Skeletal muscle tissue (tissue), 3 donors: ENCODE measurements at regions not wholly inside any gene's neighbourhood (a gene's known extent, or its start where the extent isn't known, plus 50 kb on each side); places are given as distances from the start of the nearest gene placed in this dataset.
"Not testable (repeated sequence)": the region's sequence is repeated elsewhere in the genome, so short reads cannot be mapped to it uniquely, and the experiment has no call there.

ENCODE experiments used
- H3K27ac ChIP-seq: one replicate; pipeline ENCODE4 v1.7.0; 2013; ENCODE audit warnings: mild to moderate bottlenecking, low read depth, low read length, inconsistent platforms
- H3K27me3 ChIP-seq, 3 donors: one replicate each; pipeline ENCODE4 v1.7.0; 2013; ENCODE audit warnings: low read length in 3 of 3; ENCODE audit not compliant: control insufficient read depth in 3 of 3, insufficient read depth in 3 of 3
- H3K36me3 ChIP-seq, 3 donors: one replicate each; pipeline ENCODE4 v1.7.0; 2013; ENCODE audit warnings: low read length in 3 of 3; ENCODE audit not compliant: control insufficient read depth in 3 of 3, insufficient read depth in 3 of 3
- H3K4me1 ChIP-seq, 3 donors: one replicate each; pipeline ENCODE4 v1.7.0; 2013; ENCODE audit warnings: low read length in 3 of 3, mild to moderate bottlenecking in 3 of 3; ENCODE audit not compliant: control insufficient read depth in 3 of 3, insufficient read depth in 3 of 3
- H3K4me3 ChIP-seq, 3 donors: one replicate each; pipeline ENCODE4 v1.7.0; 2013; ENCODE audit warnings: low read length in 3 of 3
- H3K9ac ChIP-seq, 3 donors: one replicate each; pipeline ENCODE4 v1.7.0; 2013; ENCODE audit warnings: low read length in 3 of 3, mild to moderate bottlenecking in 3 of 3, moderate library complexity in 2 of 3, low read depth in 1 of 3
- H3K9me3 ChIP-seq, 3 donors: one replicate each; pipeline ENCODE4 v1.7.0; 2013; ENCODE audit warnings: low read length in 3 of 3; ENCODE audit not compliant: control insufficient read depth in 3 of 3
- donor health status: Osteomylitis.

DNA sequence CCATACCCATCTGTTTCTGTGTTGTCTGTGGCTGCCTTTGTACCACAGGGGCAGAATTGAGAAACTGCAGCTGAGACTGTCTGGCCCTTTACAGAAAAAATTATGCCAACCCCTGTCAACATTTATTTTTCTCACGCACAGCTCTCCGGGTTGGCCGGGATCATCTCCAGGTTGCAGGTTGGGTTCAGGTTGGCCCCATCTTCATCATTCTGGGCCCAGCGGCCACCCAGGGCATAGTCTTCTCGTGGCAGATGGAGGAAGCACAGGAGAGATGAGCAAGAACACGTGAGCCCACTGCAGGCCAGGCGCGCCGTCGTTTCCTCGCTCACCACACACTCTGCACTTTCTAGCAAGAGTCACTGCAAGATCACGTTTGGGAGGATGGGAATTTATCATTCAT, 66.1 kb upstream of the SEC14L1 start:
- no peaks in the 10 kb centered on the region for H3K36me3 ChIP-seq
- H3K4me1 ChIP-seq, result peaks cover 0 to 3% (median 0%) of the 10 kb centered on the region in 3 donors
- H3K27ac ChIP-seq, result no peak overlapping the region
- H3K4me3 ChIP-seq, result no peak overlapping the region
- H3K27me3 ChIP-seq, result peaks cover 5 to 25% (median 17%) of the 10 kb centered on the region in 3 donors
- no peak overlapping the region for H3K9ac ChIP-seq
- H3K9me3 ChIP-seq, result no peaks in the 10 kb centered on the region

DNA sequence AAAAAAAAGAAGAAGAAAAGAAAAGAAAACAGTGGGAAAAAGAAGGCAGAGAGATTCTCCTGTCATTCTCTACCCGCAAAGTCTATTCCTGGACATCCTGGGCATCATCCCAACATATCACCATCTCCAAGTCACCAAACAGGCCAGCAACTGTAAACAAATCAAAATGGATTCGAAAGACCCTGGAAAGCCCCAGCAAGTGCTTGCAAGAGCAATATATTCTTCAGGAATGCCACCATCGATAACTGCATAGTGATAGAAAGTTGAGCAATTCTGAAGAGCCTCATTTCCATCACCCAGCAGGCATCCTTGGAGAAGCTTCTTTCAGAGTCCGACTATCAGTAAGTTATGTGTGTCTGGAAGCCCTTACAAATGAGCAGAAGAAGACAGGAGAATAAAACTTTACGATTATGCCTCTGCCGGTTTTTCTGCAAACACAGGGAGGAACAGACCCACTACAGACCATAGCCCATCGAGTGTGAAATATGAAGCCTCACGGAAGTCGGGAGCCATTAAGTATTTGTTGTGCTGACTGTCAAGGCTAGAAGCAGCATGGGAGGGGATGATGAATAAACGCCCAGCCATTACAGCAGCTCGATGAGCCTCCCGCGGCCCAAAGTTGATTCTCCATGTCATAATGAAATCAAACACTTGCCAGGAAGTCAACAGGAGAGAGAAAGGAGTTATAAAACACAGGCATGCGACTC, 64.5 kb upstream of the SEC14L1 start:
- Histone ChIP-seq H3K4me3 (peak overlapping the region in 1 of 3 donors; percentile 17), H3K9me3 (no peaks in the 10 kb centered on the region), H3K4me1 (peaks cover 0 to 3% (median 0%) of the 10 kb centered on the region in 3 donors), H3K9ac (no peak overlapping the region), H3K27ac (no peak overlapping the region), H3K36me3 (no peaks in the 10 kb centered on the region), H3K27me3 (peaks cover 0 to 25% (median 14%) of the 10 kb centered on the region in 3 donors)

- H3K9me3 ChIP-seq, result no peaks in the 10 kb centered on the region
- H3K27ac ChIP-seq, result no peak overlapping the region
- H3K4me1 ChIP-seq, result peaks cover 11 to 13% (median 13%) of the 10 kb centered on the region in 3 donors
- H3K9ac ChIP-seq, result no peak overlapping the region
- H3K27me3 ChIP-seq, result peaks cover 0 to 6% (median 2%) of the 10 kb centered on the region in 3 donors
- H3K36me3 ChIP-seq, result no peaks in the 10 kb centered on the region
- H3K4me3 ChIP-seq, result no peak overlapping the region
Observed at GRCh38 chr17:77083531-77083930, 57.2 kb upstream of the SEC14L1 start.

- Histone ChIP-seq H3K27me3 (no peaks in the 10 kb centered on the region), H3K4me3 (no peak overlapping the region), H3K9me3 (no peaks in the 10 kb centered on the region), H3K36me3 (peaks cover 5 to 10% (median 6%) of the 10 kb centered on the region in 3 donors), H3K9ac (no peak overlapping the region), H3K27ac (no peak overlapping the region), H3K4me1 (peaks cover 26 to 35% (median 33%) of the 10 kb centered on the region in 3 donors)
Observed at GRCh38 chr17:77085926-77086432, 54.8 kb upstream of the SEC14L1 start.

DNA sequence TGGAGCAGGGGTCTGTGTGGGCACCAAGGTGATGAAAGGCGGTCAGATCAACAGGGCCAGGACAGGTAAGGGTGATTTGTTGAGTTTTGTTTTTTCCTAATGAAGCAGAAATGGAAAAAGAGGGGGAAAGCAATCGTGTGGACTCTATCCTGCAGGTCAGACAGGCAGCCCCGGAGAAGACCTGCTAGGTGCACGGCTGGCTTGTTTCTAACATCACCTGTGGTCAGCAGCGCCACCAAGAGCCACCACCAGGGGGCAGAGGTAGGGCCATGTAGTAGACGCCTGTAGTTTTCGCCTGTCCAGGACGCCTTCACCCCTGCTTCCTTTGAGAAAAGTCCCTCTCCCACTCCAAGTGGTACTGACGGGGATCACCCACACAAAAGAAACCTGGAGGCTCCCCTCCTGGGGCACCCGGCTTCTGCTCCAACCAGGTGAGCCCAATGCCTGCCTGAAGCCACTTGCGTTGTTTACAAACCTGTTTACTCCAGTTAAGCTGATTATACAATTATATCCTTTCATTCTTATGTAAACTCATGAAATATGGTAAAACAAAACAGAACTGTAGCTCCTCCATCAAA, 54.2 kb upstream of the SEC14L1 start:
- Histone ChIP-seq H3K36me3 (peaks cover 5 to 15% (median 10%) of the 10 kb centered on the region in 3 donors), H3K4me1 (peaks cover 26 to 40% (median 37%) of the 10 kb centered on the region in 3 donors), H3K27ac (no peak overlapping the region), H3K27me3 (no peaks in the 10 kb centered on the region), H3K4me3 (peak overlapping the region in 1 of 3 donors; percentile 58), H3K9me3 (no peaks in the 10 kb centered on the region), H3K9ac (peak overlapping the region in 2 of 3 donors; percentile 48 to 69)

DNA sequence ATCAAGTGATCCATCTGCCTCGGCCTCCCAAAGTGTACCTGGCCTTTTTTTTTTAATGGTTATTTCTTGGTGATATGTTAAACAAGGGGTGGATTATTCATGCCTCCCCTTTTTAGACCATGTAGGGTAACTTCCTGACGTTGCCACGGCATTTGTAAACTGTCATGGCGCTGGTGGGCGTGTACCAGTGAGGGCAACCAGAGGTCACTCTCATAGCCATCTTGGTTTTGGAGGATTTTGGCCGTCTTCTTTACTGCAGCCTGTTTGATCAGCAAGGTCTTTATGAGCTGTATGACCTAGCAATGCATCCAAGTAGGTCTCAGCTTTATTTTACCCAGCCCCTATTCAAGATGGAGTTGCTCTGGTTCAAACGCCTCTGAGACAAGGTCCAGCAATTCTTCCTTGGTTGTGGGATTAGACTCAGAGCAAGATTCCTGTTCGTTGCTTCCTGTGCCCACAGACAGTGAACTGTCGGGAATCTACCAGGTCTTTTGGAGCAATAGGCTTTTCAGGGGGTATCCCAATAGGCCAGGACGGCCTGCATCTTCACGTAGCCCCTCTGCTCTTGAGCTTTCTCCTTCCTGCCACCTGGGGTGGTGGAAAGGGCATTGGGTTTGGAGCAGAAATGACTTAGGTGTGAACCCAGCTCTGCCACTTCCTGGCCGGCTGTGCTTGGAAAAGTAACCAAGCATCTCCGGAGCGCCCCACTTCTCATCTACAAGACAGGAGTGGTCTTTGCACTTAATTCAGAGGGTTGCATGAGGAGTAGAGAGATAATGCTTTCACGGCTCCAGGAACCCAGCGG, 52.9 kb upstream of the SEC14L1 start:
- H3K36me3 ChIP-seq, result peaks cover 10 to 22% (median 17%) of the 10 kb centered on the region in 3 donors
- no peaks in the 10 kb centered on the region for H3K27me3 ChIP-seq
- H3K9ac ChIP-seq, result peak overlapping the region; percentile 84 to 97 (median 96)
- H3K4me1 ChIP-seq, result peaks cover 26 to 43% (median 40%) of the 10 kb centered on the region in 3 donors
- H3K27ac ChIP-seq, result peak overlapping the region; percentile 91
- peak overlapping the region; percentile 88 to 91 (median 88) for H3K4me3 ChIP-seq
- no peaks in the 10 kb centered on the region for H3K9me3 ChIP-seq

DNA sequence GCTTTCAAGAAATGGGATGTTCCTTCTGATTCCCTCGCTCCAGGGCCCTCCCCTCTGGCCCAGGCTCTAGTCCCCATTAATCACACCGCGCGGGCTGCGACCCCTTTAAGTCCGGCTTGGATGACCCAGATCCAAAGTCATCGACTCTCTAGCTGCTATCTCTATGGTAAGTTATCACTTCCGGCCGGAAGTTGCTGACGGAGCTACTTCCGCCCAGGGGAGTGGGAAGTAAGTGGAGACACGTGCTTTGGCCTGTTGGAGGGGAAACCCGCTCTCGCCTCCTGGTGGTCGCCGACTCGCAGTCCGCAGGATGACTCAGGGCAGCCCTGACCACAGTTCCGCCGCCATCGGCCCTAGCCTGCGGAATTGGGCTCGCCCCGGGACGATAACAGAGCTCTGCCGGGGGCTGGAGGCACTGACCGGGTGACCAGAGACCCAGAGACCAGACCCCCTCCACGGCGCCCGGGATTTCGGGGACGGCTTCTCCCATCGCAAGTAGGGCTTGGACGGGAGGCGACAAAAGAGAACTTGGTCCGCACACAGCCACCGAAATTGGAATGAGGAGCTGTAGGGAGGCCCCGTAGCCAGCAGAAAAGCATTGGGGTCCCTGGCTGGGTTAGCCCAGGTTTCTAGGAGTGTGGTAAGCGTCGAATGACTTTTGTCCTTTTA, 52.2 kb upstream of the SEC14L1 start:
- Histone ChIP-seq H3K27ac (peak overlapping the region; percentile 91), H3K4me3 (peak overlapping the region; percentile 88 to 91 (median 88)), H3K36me3 (peaks cover 13 to 27% (median 24%) of the 10 kb centered on the region in 3 donors), H3K9ac (peak overlapping the region; percentile 84 to 97 (median 96)), H3K4me1 (peaks cover 29 to 45% (median 45%) of the 10 kb centered on the region in 3 donors), H3K27me3 (no peaks in the 10 kb centered on the region), H3K9me3 (no peaks in the 10 kb centered on the region)

DNA sequence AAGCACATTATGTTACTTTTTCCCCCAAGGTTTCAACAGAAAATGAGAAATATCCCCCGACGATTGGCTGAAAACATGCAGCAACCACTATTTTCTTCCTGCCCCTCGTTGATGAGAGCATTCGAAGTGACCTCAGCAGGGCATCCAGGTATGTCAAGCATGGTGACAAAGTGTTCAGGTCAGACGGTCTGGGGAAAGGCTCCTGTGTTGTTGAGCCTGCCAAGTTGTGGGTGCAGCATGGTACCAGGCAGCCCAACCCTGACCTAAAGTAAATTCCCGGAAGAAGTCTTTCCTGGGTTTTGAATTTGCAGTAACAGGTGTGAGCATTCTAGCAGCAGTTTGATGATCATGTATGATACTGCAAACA, 51.7 kb upstream of the SEC14L1 start:
- H3K27ac ChIP-seq, result peak overlapping the region; percentile 91
- H3K4me1 ChIP-seq, result peaks cover 29 to 47% (median 46%) of the 10 kb centered on the region in 3 donors

GRCh38 chr17:77089949-77090348, 50.8 kb upstream of the SEC14L1 start:
- peaks cover 24 to 39% (median 38%) of the 10 kb centered on the region in 3 donors for H3K36me3 ChIP-seq
- H3K4me1 ChIP-seq, result peaks cover 31 to 48% (median 47%) of the 10 kb centered on the region in 3 donors
- H3K4me3 ChIP-seq, result peak overlapping the region; percentile 13 to 88 (median 48)

More for the DNA sequence above, 51.7 kb upstream of the SEC14L1 start:
- peak overlapping the region; percentile 84 to 97 (median 96) for H3K9ac ChIP-seq
- H3K27me3 ChIP-seq, result no peaks in the 10 kb centered on the region
- H3K36me3 ChIP-seq, result peaks cover 17 to 32% (median 29%) of the 10 kb centered on the region in 3 donors
- H3K9me3 ChIP-seq, result no peaks in the 10 kb centered on the region
- peak overlapping the region; percentile 88 to 91 (median 88) for H3K4me3 ChIP-seq

More at GRCh38 chr17:77089949-77090348, 50.8 kb upstream of the SEC14L1 start:
- H3K27me3 ChIP-seq, H3K27ac ChIP-seq, H3K9me3 ChIP-seq: not testable (repeated sequence)
- H3K9ac ChIP-seq, result peak overlapping the region in 1 of 3 donors; percentile 40
